ENCODE measurements at regions not wholly inside any gene's neighbourhood (a gene's known extent, or its start where the extent isn't known, plus 50 kb on each side); places are given as distances from the start of the nearest gene placed in this dataset.

DNA sequence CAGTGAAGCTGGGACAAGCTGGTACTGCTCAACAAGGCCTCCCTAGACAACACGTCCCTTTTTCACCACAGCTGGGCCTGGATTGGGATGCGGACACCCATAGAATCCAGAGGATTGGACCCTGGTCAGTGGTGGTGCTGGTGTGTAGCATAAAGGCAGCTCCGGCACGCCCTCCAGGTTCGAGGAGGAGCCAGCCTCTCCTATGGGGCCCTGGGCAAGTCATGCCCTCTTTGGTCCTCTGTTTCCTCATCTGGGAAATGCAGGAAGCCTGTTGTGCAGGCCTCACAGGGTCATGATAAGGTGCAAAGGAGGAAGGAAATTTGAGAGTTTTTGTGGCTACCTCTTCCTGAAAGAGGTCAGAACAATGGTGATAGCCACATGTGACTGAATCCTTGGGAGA, 1741.7 kb downstream of the TP53TG3F start:
- intact Hi-C loops (cut with micrococcal nuclease; ENCODE audit: unreplicated experiment), result no loop called here
- no TSS peak for BruUV-seq (replicated peaks)
- Histone ChIP-seq H3K27ac (ENCODE audit: low read length) (no peak overlapping the region), H3K27me3 (ENCODE audit: control insufficient read depth, insufficient read depth, low read length) (no peaks in the 10 kb centered on the region), H3K4me3 (ENCODE audit: low read depth in 2 of 2, low read length in 2 of 2) (no peak overlapping the region), H3K36me3 (ENCODE audit: control insufficient read depth, insufficient read depth, low read length) (no peaks in the 10 kb centered on the region), H3K4me1 (ENCODE audit: control insufficient read depth, insufficient read depth, low read length) (no peaks in the 10 kb centered on the region), H3K9me3 (ENCODE audit: control insufficient read depth, insufficient read depth, low read depth, low read length) (no peaks in the 10 kb centered on the region)
- ATAC-seq (no peak), DNase-seq (ENCODE audit: low read depth, low spot score) (no peak)
- TF ChIP-seq, protein P1, sequence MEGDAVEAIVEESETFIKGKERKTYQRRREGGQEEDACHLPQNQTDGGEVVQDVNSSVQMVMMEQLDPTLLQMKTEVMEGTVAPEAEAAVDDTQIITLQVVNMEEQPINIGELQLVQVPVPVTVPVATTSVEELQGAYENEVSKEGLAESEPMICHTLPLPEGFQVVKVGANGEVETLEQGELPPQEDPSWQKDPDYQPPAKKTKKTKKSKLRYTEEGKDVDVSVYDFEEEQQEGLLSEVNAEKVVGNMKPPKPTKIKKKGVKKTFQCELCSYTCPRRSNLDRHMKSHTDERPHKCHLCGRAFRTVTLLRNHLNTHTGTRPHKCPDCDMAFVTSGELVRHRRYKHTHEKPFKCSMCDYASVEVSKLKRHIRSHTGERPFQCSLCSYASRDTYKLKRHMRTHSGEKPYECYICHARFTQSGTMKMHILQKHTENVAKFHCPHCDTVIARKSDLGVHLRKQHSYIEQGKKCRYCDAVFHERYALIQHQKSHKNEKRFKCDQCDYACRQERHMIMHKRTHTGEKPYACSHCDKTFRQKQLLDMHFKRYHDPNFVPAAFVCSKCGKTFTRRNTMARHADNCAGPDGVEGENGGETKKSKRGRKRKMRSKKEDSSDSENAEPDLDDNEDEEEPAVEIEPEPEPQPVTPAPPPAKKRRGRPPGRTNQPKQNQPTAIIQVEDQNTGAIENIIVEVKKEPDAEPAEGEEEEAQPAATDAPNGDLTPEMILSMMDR (IDR thresholded peaks at IDR 0.05), result no peak
- no peak for TF ChIP-seq POLR2AphosphoS5 (IDR thresholded peaks at IDR 0.05; ENCODE audit: low read depth, low read length)
- in situ Hi-C loops (cut with HindIII; ENCODE audit: low pct_unique_long_range_greater_than_20kb, low sequenced_read_pairs), result no loop called here
- ChIA-PET CTCF (no interaction called here), POLR2A (no interaction called here)

DNA sequence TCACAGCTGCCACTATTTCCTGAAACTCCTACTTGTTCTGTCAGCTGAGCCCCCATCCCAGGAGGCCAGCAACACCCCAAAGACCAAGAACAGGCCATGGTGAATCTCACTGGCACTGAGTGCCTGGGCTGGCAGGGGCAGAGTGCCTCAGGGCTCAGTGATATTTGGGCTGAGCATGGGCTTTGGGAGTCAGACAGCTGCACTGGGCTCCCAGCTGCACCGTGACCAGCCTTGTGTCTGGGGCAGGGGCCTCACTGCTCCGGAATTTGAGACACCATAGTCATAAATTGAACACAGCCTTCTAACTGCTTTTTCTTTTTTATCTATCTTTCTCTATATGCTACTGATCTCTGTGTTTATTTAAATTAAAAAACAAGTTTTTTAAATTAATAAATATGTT, 1744.2 kb downstream of the TP53TG3F start:
- BruUV-seq (replicated peaks), result no TSS peak
- H3K27me3 ChIP-seq (ENCODE audit: control insufficient read depth, insufficient read depth, low read length), result no peaks in the 10 kb centered on the region
- no peak overlapping the region for H3K27ac ChIP-seq (ENCODE audit: low read length)
- H3K36me3 ChIP-seq (ENCODE audit: control insufficient read depth, insufficient read depth, low read length), result no peaks in the 10 kb centered on the region
- ChIA-PET CTCF (no interaction called here), POLR2A (no interaction called here)
- intact Hi-C loops (cut with micrococcal nuclease; ENCODE audit: unreplicated experiment), result no loop called here
- ATAC-seq (no peak), DNase-seq (ENCODE audit: low read depth, low spot score) (no peak)
- no peaks in the 10 kb centered on the region for H3K4me1 ChIP-seq (ENCODE audit: control insufficient read depth, insufficient read depth, low read length)
- no peaks in the 10 kb centered on the region for H3K9me3 ChIP-seq (ENCODE audit: control insufficient read depth, insufficient read depth, low read depth, low read length)
- no peak overlapping the region for H3K4me3 ChIP-seq (ENCODE audit: low read depth in 2 of 2, low read length in 2 of 2)
- in situ Hi-C loops (cut with HindIII; ENCODE audit: low pct_unique_long_range_greater_than_20kb, low sequenced_read_pairs), result no loop called here
- TF ChIP-seq POLR2AphosphoS5 (IDR thresholded peaks at IDR 0.05; ENCODE audit: low read depth, low read length), result no peak
- TF ChIP-seq, protein P2, sequence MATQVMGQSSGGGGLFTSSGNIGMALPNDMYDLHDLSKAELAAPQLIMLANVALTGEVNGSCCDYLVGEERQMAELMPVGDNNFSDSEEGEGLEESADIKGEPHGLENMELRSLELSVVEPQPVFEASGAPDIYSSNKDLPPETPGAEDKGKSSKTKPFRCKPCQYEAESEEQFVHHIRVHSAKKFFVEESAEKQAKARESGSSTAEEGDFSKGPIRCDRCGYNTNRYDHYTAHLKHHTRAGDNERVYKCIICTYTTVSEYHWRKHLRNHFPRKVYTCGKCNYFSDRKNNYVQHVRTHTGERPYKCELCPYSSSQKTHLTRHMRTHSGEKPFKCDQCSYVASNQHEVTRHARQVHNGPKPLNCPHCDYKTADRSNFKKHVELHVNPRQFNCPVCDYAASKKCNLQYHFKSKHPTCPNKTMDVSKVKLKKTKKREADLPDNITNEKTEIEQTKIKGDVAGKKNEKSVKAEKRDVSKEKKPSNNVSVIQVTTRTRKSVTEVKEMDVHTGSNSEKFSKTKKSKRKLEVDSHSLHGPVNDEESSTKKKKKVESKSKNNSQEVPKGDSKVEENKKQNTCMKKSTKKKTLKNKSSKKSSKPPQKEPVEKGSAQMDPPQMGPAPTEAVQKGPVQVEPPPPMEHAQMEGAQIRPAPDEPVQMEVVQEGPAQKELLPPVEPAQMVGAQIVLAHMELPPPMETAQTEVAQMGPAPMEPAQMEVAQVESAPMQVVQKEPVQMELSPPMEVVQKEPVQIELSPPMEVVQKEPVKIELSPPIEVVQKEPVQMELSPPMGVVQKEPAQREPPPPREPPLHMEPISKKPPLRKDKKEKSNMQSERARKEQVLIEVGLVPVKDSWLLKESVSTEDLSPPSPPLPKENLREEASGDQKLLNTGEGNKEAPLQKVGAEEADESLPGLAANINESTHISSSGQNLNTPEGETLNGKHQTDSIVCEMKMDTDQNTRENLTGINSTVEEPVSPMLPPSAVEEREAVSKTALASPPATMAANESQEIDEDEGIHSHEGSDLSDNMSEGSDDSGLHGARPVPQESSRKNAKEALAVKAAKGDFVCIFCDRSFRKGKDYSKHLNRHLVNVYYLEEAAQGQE (IDR thresholded peaks at IDR 0.05; ENCODE audit: insufficient read depth in 1 of 2, low read depth in 2 of 2, low read length in 1 of 2), result no peak
- TF ChIP-seq, protein P1 (IDR thresholded peaks at IDR 0.05), result no peak

All from Panc1 (cell line).